Neural cell (in vitro differentiated cells): ENCODE measurements at regions not wholly inside any gene's neighbourhood (a gene's known extent, or its start where the extent isn't known, plus 50 kb on each side); places are given as distances from the start of the nearest gene placed in this dataset.

Experiments used
- H2AFZ ChIP-seq: fragments of 200-600, 300-800 bp; sonication (generic), shearing (Covaris generic); 2 replicates; pipeline ENCODE4 v1.6.0; 2014; ENCODE audit warnings: low read depth, mild to moderate bottlenecking, antibody characterized with exemption, low read length, moderate library complexity
- H3F3A ChIP-seq: fragments of 200-600 bp; shearing (Covaris generic); 2 replicates; pipeline ENCODE4 v1.6.1; 2016; ENCODE audit warnings: mild to moderate bottlenecking, moderate library complexity, mixed read lengths, antibody characterized with exemption, low read length; ENCODE audit not compliant: insufficient read depth, poor library complexity, severe bottlenecking
- H3K27ac ChIP-seq: fragments of 200-600, 300-800 bp; sonication (generic), shearing (Covaris generic); 2 replicates; pipeline ENCODE4 v1.5.1; 2014; ENCODE audit warnings: mild to moderate bottlenecking, low read length, moderate library complexity
- H3K27me3 ChIP-seq: fragments of 300-800, 200-600 bp; sonication (generic), shearing (Covaris generic); 2 replicates; pipeline ENCODE4 v1.6.0; 2014; ENCODE audit warnings: mild to moderate bottlenecking, low read depth, low read length, moderate library complexity; ENCODE audit not compliant: insufficient read depth
- H3K36me3 ChIP-seq: fragments of 300-800, 200-600 bp; sonication (generic), shearing (Covaris generic); 2 replicates; pipeline ENCODE4 v1.5.1; 2014; ENCODE audit warnings: mild to moderate bottlenecking, antibody characterized with exemption, low read length, moderate library complexity; ENCODE audit not compliant: insufficient read depth
- H3K4me2 ChIP-seq: fragments of 300-800, 200-600 bp; sonication (generic), shearing (Covaris generic); 2 replicates; pipeline ENCODE4 v1.6.0; 2014; ENCODE audit warnings: mild to moderate bottlenecking, low read length
- H3K4me3 ChIP-seq: fragments of 300-800, 200-600 bp; sonication (generic), shearing (Covaris generic); 2 replicates; pipeline ENCODE4 v1.5.1; 2014; ENCODE audit warnings: mild to moderate bottlenecking, low read length, moderate library complexity
- H3K79me2 ChIP-seq: fragments of 200-600 bp; shearing (Covaris generic); replicated peaks from 2 replicates; pipeline ENCODE4 v1.6.0; 2014; ENCODE audit warnings: mild to moderate bottlenecking, low read length, moderate library complexity; ENCODE audit not compliant: insufficient read depth
- H3K9ac ChIP-seq: fragments of 300-800, 200-600 bp; sonication (generic), shearing (Covaris generic); 2 replicates; pipeline ENCODE4 v1.6.1; 2016; ENCODE audit warnings: mild to moderate bottlenecking, low read length, mixed read lengths
- H3K9me2 ChIP-seq: fragments of 200-600 bp; shearing (Covaris generic); 2 replicates; pipeline ENCODE4 v1.6.1; 2016; ENCODE audit warnings: mild to moderate bottlenecking, low read length, mixed read lengths; ENCODE audit not compliant: insufficient read depth
- H3K9me3 ChIP-seq: fragments of 200-600, 300-800 bp; sonication (generic), shearing (Covaris generic); 2 replicates; pipeline ENCODE4 v1.6.1; 2016; ENCODE audit warnings: mild to moderate bottlenecking, mixed run types, low read length, moderate library complexity, mixed read lengths
- H4K20me1 ChIP-seq: fragments of 200-600 bp; shearing (Covaris generic); 2 replicates; pipeline ENCODE4 v1.6.1; 2016; ENCODE audit warnings: mild to moderate bottlenecking, mixed run types; ENCODE audit not compliant: insufficient read depth
- CTCF ChIP-seq: fragments of 450-650 bp; IDR thresholded peaks from 2 replicates; pipeline ENCODE4 v1.5.1; 2014; ENCODE audit warnings: antibody characterized with exemption, mild to moderate bottlenecking, moderate library complexity; ENCODE audit not compliant: poor library complexity, severe bottlenecking
- EP300 ChIP-seq: fragments of 450-650 bp; conservative IDR thresholded peaks from 2 replicates; pipeline ENCODE4 v1.6.1; 2014; ENCODE audit warnings: antibody characterized with exemption, mild to moderate bottlenecking, moderate library complexity; ENCODE audit not compliant: poor library complexity, severe bottlenecking
- EZH2 ChIP-seq: fragments of 200-600, 300-800 bp; shearing (Covaris generic), sonication (generic); IDR thresholded peaks from 2 replicates; pipeline ENCODE4 v1.6.1; 2014; ENCODE audit warnings: antibody characterized with exemption, low read length, borderline replicate concordance, mild to moderate bottlenecking; ENCODE audit not compliant: insufficient read depth, poor library complexity, severe bottlenecking
- MXI1 ChIP-seq: fragments of 450-650 bp; conservative IDR thresholded peaks from 2 replicates; pipeline ENCODE4 v1.6.1; 2014; ENCODE audit warnings: antibody characterized with exemption, mild to moderate bottlenecking; ENCODE audit not compliant: poor library complexity, severe bottlenecking
- POLR2AphosphoS5 ChIP-seq: IDR thresholded peaks from 2 replicates; pipeline ENCODE4 v1.6.1; 2012
- RAD21 ChIP-seq: fragments of 450-650 bp; conservative IDR thresholded peaks from 2 replicates; pipeline ENCODE4 v1.6.1; 2014; ENCODE audit warnings: antibody characterized with exemption, mild to moderate bottlenecking, moderate library complexity
- REST ChIP-seq: IDR thresholded peaks from 2 replicates; pipeline ENCODE4 v1.6.1; 2012; ENCODE audit warnings: borderline replicate concordance
- SMC3 ChIP-seq: fragments of 450-650 bp; conservative IDR thresholded peaks from 2 replicates; pipeline ENCODE4 v1.6.1; 2014; ENCODE audit warnings: antibody characterized with exemption, mild to moderate bottlenecking, moderate library complexity; ENCODE audit not compliant: poor library complexity
- TAF1 ChIP-seq: IDR thresholded peaks from 2 replicates; pipeline ENCODE4 v1.6.1; 2012; ENCODE audit warnings: low read depth

DNA sequence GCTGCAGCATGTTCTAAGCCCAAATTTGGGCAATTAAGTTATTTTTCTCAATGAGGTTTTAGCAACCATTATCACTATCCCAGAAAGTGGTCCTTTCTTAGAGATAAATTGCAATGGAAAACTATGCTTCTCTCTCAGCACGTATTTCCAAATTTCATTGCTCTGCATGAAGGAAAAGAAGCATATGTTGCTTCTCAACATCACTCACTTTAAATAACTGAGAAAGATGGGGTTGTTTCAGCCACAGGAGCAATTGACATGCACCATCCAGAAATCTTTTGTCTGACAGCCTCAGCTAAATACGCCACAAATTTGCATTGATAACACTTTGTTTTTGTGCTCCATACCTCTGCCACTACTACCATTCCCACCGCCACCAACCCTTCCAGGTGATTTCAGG, 157.6 kb upstream of the PKN2 start:
- no peaks in the 10 kb centered on the region for H3K9me3 ChIP-seq
- H3K27ac ChIP-seq: no peak overlapping the region
- no peaks in the 10 kb centered on the region for H3F3A ChIP-seq
- H3K9me2 ChIP-seq: no peaks in the 10 kb centered on the region
- no peak overlapping the region for H3K4me3 ChIP-seq
- no peak overlapping the region for H2AFZ ChIP-seq
- no peak for TF ChIP-seq RAD21
- no peak for TF ChIP-seq SMC3
- no peak for TF ChIP-seq CTCF
- TF ChIP-seq EP300: no peak
- no peak for TF ChIP-seq TAF1
- TF ChIP-seq REST: no peak
- no peak for TF ChIP-seq MXI1
- TF ChIP-seq EZH2: no peak
- no peak for TF ChIP-seq POLR2AphosphoS5
- H3K79me2 ChIP-seq: no peaks in the 10 kb centered on the region
- H3K9ac ChIP-seq: no peak overlapping the region
- H4K20me1 ChIP-seq: no peaks in the 10 kb centered on the region
- H3K27me3 ChIP-seq: no peaks in the 10 kb centered on the region
- H3K4me2 ChIP-seq: no peak overlapping the region
- no peaks in the 10 kb centered on the region for H3K36me3 ChIP-seq

- no peaks in the 10 kb centered on the region for H3K79me2 ChIP-seq
- no peaks in the 10 kb centered on the region for H3K9me3 ChIP-seq
- no peak overlapping the region for H3K4me3 ChIP-seq
- H3K9me2 ChIP-seq: no peaks in the 10 kb centered on the region
- TF ChIP-seq RAD21: no peak
- no peak for TF ChIP-seq TAF1
- no peak for TF ChIP-seq EZH2
- no peak for TF ChIP-seq CTCF
- no peak for TF ChIP-seq REST
- no peak for TF ChIP-seq MXI1
- TF ChIP-seq SMC3: no peak
- no peak for TF ChIP-seq EP300
- no peak for TF ChIP-seq POLR2AphosphoS5
- no peak overlapping the region for H2AFZ ChIP-seq
- no peaks in the 10 kb centered on the region for H4K20me1 ChIP-seq
- no peaks in the 10 kb centered on the region for H3K36me3 ChIP-seq
- H3K9ac ChIP-seq: no peak overlapping the region
- H3K27ac ChIP-seq: no peak overlapping the region
- H3F3A ChIP-seq: no peaks in the 10 kb centered on the region
- H3K27me3 ChIP-seq: no peaks in the 10 kb centered on the region
- H3K4me2 ChIP-seq: no peak overlapping the region
Observed at GRCh38 chr1:88528792-88529191, 155.3 kb upstream of the PKN2 start.
